22Rv1 (cell line): ENCODE measurements at regions not wholly inside any gene's neighbourhood (a gene's known extent, or its start where the extent isn't known, plus 50 kb on each side); places are given as distances from the start of the nearest gene placed in this dataset.
"Not testable (repeated sequence)": the region's sequence is repeated elsewhere in the genome, so short reads cannot be mapped to it uniquely, and the experiment has no call there.

ENCODE experiments used
- ZFX ChIP-seq: fragments of 450-650 bp; IDR thresholded peaks from 2 replicates; pipeline ENCODE4 v1.6.1; 2017; ENCODE audit warnings: antibody characterized with exemption, borderline replicate concordance
- TF ChIP-seq, protein P1 (sequence below): fragments of 450-650 bp; IDR thresholded peaks from 2 replicates; pipeline ENCODE4 v1.5.1; 2017; ENCODE audit warnings: mild to moderate bottlenecking

DNA sequence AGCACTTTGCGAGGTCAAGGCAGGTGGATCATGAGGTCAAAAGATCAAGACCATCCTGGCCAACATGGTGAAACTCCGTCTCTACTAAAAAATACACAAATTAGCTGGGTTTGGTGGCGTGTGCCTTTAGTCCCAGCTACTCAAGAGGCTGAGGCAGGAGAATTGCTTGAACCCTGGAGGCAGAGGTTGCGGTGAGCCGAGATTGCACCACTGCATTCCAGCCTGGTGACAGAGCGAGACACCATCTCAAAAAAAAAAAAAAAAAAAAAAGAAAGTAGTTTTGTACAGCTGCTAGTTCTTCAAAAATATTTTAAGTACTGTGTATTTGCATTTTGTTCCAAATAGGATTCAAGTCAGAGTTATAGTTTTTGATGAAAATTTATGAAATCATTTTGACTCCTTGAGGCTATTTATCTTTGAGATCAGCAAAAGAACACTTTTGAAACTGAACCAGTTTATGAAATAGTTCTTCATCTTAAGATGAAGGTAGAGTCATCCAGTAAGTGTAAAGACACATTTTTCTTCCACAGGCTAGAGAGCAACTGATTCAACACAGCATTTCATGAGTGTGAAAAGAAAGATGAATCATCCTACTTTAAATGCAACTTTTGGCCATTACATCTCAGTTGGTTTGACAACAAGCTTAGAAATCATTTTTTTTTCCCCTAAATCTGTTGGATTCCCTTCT, 416.5 kb upstream of the KCNMB2 start:
- TF ChIP-seq, protein P1, sequence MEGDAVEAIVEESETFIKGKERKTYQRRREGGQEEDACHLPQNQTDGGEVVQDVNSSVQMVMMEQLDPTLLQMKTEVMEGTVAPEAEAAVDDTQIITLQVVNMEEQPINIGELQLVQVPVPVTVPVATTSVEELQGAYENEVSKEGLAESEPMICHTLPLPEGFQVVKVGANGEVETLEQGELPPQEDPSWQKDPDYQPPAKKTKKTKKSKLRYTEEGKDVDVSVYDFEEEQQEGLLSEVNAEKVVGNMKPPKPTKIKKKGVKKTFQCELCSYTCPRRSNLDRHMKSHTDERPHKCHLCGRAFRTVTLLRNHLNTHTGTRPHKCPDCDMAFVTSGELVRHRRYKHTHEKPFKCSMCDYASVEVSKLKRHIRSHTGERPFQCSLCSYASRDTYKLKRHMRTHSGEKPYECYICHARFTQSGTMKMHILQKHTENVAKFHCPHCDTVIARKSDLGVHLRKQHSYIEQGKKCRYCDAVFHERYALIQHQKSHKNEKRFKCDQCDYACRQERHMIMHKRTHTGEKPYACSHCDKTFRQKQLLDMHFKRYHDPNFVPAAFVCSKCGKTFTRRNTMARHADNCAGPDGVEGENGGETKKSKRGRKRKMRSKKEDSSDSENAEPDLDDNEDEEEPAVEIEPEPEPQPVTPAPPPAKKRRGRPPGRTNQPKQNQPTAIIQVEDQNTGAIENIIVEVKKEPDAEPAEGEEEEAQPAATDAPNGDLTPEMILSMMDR: not testable (repeated sequence)
- not testable (repeated sequence) for TF ChIP-seq ZFX
